GM11168 (cell line): ENCODE measurements at regions not wholly inside any gene's neighbourhood (a gene's known extent, or its start where the extent isn't known, plus 50 kb on each side); places are given as distances from the start of the nearest gene placed in this dataset.

ENCODE experiments used
- in situ Hi-C: fragments of 300-500 bp; cut with MboI; formaldehyde crosslinking; loops from one replicate; pipeline ENCODE4 v1.12.0; 2022; ENCODE audit warnings: low sequenced_read_pairs; ENCODE audit not compliant: unreplicated experiment

GRCh38 chr5:4319478-4320128 is 724.0 kb downstream of the IRX1 start:
- in situ Hi-C loops = no loop called here

- in situ Hi-C loops = no loop called here
These were observed 734.7 kb downstream of the IRX1 start for GRCh38 chr5:4330327-4330726.

DNA sequence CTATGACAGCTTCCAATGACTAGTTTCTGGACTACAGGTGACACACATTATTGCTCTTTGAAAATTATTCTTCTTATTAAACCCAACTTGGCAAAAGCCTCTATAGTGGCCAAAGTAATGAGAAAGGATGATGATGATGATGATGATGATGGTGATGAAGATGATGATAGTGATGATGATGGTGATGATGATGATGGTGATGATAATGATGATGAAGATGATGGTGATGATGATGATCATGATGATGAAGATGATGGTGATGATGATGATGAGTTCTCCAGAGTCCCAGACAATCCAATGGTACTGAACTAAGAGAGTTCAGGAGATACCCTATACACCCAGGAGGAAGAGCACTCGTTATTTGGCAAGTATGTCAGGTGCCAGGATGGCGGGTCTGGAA is 739.4 kb downstream of the IRX1 start:
- in situ Hi-C loops = no loop called here

GRCh38 chr5:4337519-4337918 is 741.9 kb downstream of the IRX1 start:
- in situ Hi-C loops = no loop called here

DNA sequence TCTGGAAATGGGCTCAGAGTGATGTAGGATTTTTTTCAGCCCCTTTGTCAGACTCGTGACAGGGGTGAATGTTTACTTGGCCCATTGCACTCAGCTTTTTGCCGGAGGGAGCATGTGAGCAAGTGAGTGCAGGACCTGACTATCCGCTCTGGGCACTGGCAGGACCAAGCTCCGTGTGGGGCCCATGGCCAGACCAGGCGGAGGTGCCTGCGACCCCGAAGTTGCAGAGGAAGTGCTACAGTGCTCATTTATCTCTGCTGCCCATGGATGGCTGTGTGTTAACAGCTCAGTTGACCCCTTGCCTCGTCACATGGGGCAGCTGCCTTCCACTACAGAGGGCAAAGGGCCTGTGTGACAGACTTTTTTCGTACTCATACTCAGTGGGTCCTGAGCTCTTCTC is 744.3 kb downstream of the IRX1 start:
- in situ Hi-C loops = no loop called here

GRCh38 chr5:4345850-4346249 is 750.2 kb downstream of the IRX1 start:
- in situ Hi-C loops = no loop called here

DNA sequence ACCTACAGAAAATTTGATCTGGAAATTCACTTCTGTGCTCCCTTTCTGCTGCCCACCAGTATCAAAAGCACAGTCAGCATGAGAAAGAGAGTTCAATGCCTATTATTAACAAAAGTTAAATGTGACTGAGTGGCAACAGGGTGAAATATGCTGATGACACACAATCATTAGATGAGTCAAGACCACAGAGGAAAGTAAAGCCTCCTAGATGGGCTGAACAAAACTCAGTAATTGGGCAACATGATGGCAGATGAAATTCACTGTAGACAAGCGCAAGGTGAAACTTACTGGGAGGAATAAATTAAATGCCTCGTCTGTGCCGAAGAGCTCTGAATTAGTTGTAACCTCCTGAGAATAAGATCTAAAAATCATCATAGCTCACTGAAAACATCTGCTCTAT is 752.8 kb downstream of the IRX1 start:
- in situ Hi-C loops = no loop called here

GRCh38 chr5:4348919-4349318 is 753.3 kb downstream of the IRX1 start:
- in situ Hi-C loops = no loop called here

DNA sequence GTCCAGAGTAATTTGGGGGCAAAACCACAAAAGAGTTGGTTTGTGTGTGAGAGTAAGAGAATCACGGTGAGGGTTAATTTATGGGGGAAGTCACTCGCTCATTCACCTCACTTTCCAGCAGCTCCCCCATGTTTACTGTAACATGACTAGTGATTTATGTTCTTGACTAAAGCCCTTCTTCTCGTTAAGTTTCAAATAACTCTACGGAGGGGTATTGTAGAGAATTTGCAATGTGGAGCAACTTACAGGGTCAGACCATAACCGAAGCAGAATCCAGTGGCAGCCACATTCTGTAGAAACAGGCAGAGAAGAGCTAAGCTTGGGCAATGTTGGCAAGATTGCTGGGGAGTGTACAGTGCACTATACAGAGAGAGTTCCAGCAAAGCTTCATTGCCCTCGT is 760.6 kb downstream of the IRX1 start:
- in situ Hi-C loops = no loop called here

GRCh38 chr5:4359847-4360246 is 764.2 kb downstream of the IRX1 start:
- in situ Hi-C loops = no loop called here

DNA sequence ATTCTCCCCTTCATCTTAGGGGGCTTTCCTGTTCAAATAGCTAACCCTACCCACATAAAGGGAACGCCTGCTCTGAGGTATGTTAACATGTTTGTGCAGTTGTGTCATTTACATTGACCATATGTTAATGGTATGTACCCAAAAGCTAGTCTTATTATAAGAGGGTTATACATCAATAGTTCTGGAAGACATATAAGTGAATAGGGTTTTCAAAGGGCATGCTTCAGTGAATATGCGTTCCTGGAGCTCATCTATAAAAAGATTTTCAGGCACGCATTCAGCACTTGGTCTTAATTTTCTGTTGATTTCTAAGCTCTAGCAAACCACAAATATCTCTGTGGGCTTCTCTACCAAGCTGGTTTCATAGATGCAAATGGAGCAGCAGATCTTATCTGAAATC is 766.1 kb downstream of the IRX1 start:
- in situ Hi-C loops = no loop called here

GRCh38 chr5:4362411-4362810 is 766.8 kb downstream of the IRX1 start:
- in situ Hi-C loops = no loop called here

DNA sequence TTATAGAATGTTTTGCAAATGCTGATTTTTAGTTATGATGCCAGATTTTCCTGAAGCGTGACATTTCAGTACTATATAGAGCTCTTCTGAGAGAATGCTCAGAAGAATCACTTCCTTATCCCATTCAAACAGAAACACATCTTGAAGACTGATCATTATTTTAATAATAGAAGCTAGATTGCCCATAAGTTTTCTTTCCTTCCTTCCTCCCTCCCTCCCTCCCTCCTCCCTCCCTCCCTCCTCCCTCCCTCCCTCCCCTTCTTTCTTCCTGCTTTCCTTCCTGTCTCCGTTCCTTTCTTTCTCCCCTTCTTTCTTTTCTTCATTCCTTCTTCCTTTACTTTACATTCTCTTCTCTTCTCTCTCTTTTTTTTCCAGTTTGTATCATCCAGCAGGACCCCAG is 767.4 kb downstream of the IRX1 start:
- in situ Hi-C loops = no loop called here

- in situ Hi-C loops = no loop called here
These were observed 771.0 kb downstream of the IRX1 start for GRCh38 chr5:4366628-4367027.

DNA sequence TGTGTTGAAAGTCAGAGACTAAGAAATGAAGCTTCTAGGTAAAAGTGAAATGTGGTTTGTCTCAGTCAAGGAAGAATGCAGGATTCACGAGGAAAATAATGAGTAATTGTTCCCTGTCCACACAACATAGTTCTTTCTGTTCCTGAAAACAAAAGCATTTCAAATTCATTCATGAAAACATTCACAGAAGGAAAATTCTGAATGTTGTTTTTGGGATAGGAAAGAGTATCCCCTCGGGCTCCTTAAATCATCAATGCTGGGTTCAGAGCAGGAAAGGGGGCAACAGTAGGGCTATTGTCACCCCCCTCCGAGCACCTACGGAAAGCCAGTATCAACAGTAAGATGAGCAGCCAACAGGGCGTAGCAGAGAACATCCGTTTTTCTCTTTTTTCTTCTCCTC is 769.9 kb upstream of the ADAMTS16 start:
- in situ Hi-C loops = no loop called here

GRCh38 chr5:4372481-4372880 is 767.6 kb upstream of the ADAMTS16 start:
- in situ Hi-C loops = no loop called here

GRCh38 chr5:4373051-4373820 is 766.9 kb upstream of the ADAMTS16 start:
- in situ Hi-C loops = no loop called here

DNA sequence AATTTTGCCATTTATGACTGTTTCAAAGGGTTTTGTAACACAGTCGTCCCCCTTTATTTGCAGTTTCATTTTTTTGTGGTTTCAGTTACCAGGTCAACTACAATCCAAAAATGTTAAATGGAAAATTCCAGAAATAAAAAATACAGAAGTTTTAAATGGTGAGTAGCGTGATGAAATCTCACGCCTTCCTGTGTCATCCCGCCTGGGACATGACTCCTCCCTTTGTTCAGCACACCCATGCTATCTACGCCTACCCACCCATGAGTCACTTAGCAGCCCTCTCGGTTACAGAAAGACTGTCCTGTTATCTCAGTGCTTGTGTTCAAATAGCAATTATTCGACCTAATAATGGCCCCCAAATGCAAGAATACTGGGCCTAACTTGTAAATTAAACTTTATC is 765.3 kb upstream of the ADAMTS16 start:
- in situ Hi-C loops = no loop called here

GRCh38 chr5:4375640-4376039 is 764.5 kb upstream of the ADAMTS16 start:
- in situ Hi-C loops = no loop called here

- in situ Hi-C loops = no loop called here
These were observed 757.0 kb upstream of the ADAMTS16 start for GRCh38 chr5:4383102-4383501.

- in situ Hi-C loops = no loop called here
These were observed 756.5 kb upstream of the ADAMTS16 start for GRCh38 chr5:4383518-4384198.
